ENCODE measurements at regions not wholly inside any gene's neighbourhood (a gene's known extent, or its start where the extent isn't known, plus 50 kb on each side); places are given as distances from the start of the nearest gene placed in this dataset.

DNA sequence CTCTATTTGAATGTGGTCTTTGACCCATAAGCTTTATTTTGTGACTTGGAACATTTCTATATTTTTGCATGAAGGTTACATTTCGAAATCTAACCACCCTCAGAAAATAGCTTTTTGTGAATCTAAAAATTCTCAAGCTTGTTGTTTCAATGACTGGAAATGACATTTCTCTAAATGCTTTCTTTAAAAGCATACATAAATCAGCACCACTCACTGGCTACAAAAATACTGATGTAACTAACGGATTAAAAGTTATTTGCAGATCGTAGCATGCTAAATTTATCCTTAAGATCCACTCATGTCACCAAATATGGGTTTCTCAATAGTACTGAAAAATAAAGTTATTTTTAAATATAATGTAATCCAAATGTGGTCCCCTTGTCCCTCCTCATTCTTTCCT lies 55.2 kb upstream of the ACAN start:
- no peaks in the 10 kb centered on the region for H3K36me3 ChIP-seq (ENCODE audit: control insufficient read depth, insufficient read depth, low read length)
- Mint-ChIP-seq H3K4me1 (ENCODE audit: low read depth, unreplicated experiment) (no peaks in the 10 kb centered on the region), H3K4me3 (ENCODE audit: unreplicated experiment) (no peak overlapping the region), H3K27me3 (ENCODE audit: insufficient read depth, unreplicated experiment) (peaks cover 38% of the 10 kb centered on the region), H3K36me3 (ENCODE audit: insufficient read depth, unreplicated experiment) (no peaks in the 10 kb centered on the region), H3K27ac (ENCODE audit: unreplicated experiment) (no peak overlapping the region), H3K9me3 (ENCODE audit: unreplicated experiment) (peaks cover 8% of the 10 kb centered on the region)
- ChIA-PET POLR2A (no interaction called here), CTCF (no interaction called here)
- H3K4me3 ChIP-seq (ENCODE audit: low read depth, low read length): no peak overlapping the region
- intact Hi-C loops (cut with micrococcal nuclease; ENCODE audit: unreplicated experiment): no loop called here
- H3K27me3 ChIP-seq (replicated peaks; ENCODE audit: control insufficient read depth, insufficient read depth, low read length): no peaks in the 10 kb centered on the region; the same call in 1 of the 2 replicates
- TF ChIP-seq CTCF (IDR thresholded peaks at IDR 0.05; ENCODE audit: insufficient read depth in 1 of 2, low read depth in 1 of 2, low read length in 1 of 2, severe bottlenecking in 1 of 2, unreplicated experiment in 1 of 2): no peak
- no TSS peak for BruUV-seq (replicated peaks)
- no peaks in the 10 kb centered on the region for H3K4me1 ChIP-seq
- no peak for DNase-seq
- no peaks in the 10 kb centered on the region for H3K9me3 ChIP-seq

GRCh38 chr15:88748651-88749050 lies 54.6 kb upstream of the ACAN start:
- Histone ChIP-seq H3K4me1 (no peaks in the 10 kb centered on the region), H3K9me3 (no peaks in the 10 kb centered on the region), H3K4me3 (ENCODE audit: low read depth, low read length) (no peak overlapping the region), H3K36me3 (ENCODE audit: control insufficient read depth, insufficient read depth, low read length) (no peaks in the 10 kb centered on the region), H3K27me3 (replicated peaks; ENCODE audit: control insufficient read depth, insufficient read depth, low read length) (no peaks in the 10 kb centered on the region; the same call in 1 of the 2 replicates)
- intact Hi-C loops (cut with micrococcal nuclease; ENCODE audit: unreplicated experiment): no loop called here
- no peak overlapping the region for H3K4me3 Mint-ChIP-seq (ENCODE audit: unreplicated experiment)
- H3K27ac Mint-ChIP-seq (ENCODE audit: unreplicated experiment): no peak overlapping the region
- no TSS peak for BruUV-seq (replicated peaks)
- peaks cover 8% of the 10 kb centered on the region for H3K9me3 Mint-ChIP-seq (ENCODE audit: unreplicated experiment)
- POLR2A ChIA-PET: no interaction called here
- no peaks in the 10 kb centered on the region for H3K36me3 Mint-ChIP-seq (ENCODE audit: insufficient read depth, unreplicated experiment)
- DNase-seq: no peak
- peaks cover 37% of the 10 kb centered on the region for H3K27me3 Mint-ChIP-seq (ENCODE audit: insufficient read depth, unreplicated experiment)
- no peak for TF ChIP-seq CTCF (IDR thresholded peaks at IDR 0.05; ENCODE audit: insufficient read depth in 1 of 2, low read depth in 1 of 2, low read length in 1 of 2, severe bottlenecking in 1 of 2, unreplicated experiment in 1 of 2)
- H3K4me1 Mint-ChIP-seq (ENCODE audit: low read depth, unreplicated experiment): no peaks in the 10 kb centered on the region
- CTCF ChIA-PET: no interaction called here

- ChIA-PET CTCF (interaction anchor here (0.6 kb wide), 1 partner anchor 162 kb away, joined by 3 read pairs; no protein-coding TSS in a partner anchor), POLR2A (no interaction called here)
- H3K36me3 ChIP-seq (ENCODE audit: control insufficient read depth, insufficient read depth, low read length): no peaks in the 10 kb centered on the region
- intact Hi-C loops (cut with micrococcal nuclease; ENCODE audit: unreplicated experiment): no loop called here
- H3K4me3 ChIP-seq (ENCODE audit: low read depth, low read length): no peak overlapping the region
- BruUV-seq (replicated peaks): no TSS peak
- no peak for DNase-seq
- H3K9me3 ChIP-seq: no peaks in the 10 kb centered on the region
- no peaks in the 10 kb centered on the region; the same call in 1 of the 2 replicates for H3K27me3 ChIP-seq (replicated peaks; ENCODE audit: control insufficient read depth, insufficient read depth, low read length)
- H3K36me3 Mint-ChIP-seq (ENCODE audit: insufficient read depth, unreplicated experiment): no peaks in the 10 kb centered on the region
- no peak overlapping the region for H3K27ac Mint-ChIP-seq (ENCODE audit: unreplicated experiment)
- TF ChIP-seq CTCF (IDR thresholded peaks at IDR 0.05; ENCODE audit: insufficient read depth in 1 of 2, low read depth in 1 of 2, low read length in 1 of 2, severe bottlenecking in 1 of 2, unreplicated experiment in 1 of 2): no peak
- H3K9me3 Mint-ChIP-seq (ENCODE audit: unreplicated experiment): peaks cover 8% of the 10 kb centered on the region
- no peaks in the 10 kb centered on the region for H3K4me1 Mint-ChIP-seq (ENCODE audit: low read depth, unreplicated experiment)
- H3K27me3 Mint-ChIP-seq (ENCODE audit: insufficient read depth, unreplicated experiment): peaks cover 35% of the 10 kb centered on the region
- no peaks in the 10 kb centered on the region for H3K4me1 ChIP-seq
- no peak overlapping the region for H3K4me3 Mint-ChIP-seq (ENCODE audit: unreplicated experiment)
These were observed 53.5 kb upstream of the ACAN start for GRCh38 chr15:88749699-88750098.

All from Caco-2 (cell line).